Ishikawa (cell line): ENCODE measurements at regions not wholly inside any gene's neighbourhood (a gene's known extent, or its start where the extent isn't known, plus 50 kb on each side); places are given as distances from the start of the nearest gene placed in this dataset.

Experiments used
- CEBPB ChIP-seq: IDR thresholded peaks from 2 replicates; pipeline ENCODE4 v1.6.1; 2012
- CREB1 ChIP-seq: IDR thresholded peaks from 2 replicates; pipeline ENCODE4 v1.6.1; 2012; ENCODE audit warnings: low read depth
- EGR1 ChIP-seq: IDR thresholded peaks from 2 replicates; pipeline ENCODE4 v1.6.1; 2012
- EP300 ChIP-seq: IDR thresholded peaks from 2 replicates; pipeline ENCODE4 v1.6.1; 2012; ENCODE audit warnings: borderline replicate concordance
- FOXM1 ChIP-seq: IDR thresholded peaks from 2 replicates; pipeline ENCODE4 v1.6.1; 2012; ENCODE audit warnings: low read depth, borderline replicate concordance
- NFIC ChIP-seq: IDR thresholded peaks from 2 replicates; pipeline ENCODE4 v1.6.1; 2012
- RAD21 ChIP-seq: IDR thresholded peaks from 2 replicates; pipeline ENCODE4 v1.6.1; 2012; ENCODE audit warnings: low read depth
- TAF1 ChIP-seq: IDR thresholded peaks from 2 replicates; pipeline ENCODE4 v1.6.1; 2012; ENCODE audit warnings: low read depth, mild to moderate bottlenecking
- TEAD4 ChIP-seq: IDR thresholded peaks from 2 replicates; pipeline ENCODE4 v1.6.1; 2012
- YY1 ChIP-seq: IDR thresholded peaks from 2 replicates; pipeline ENCODE4 v1.6.1; 2012; ENCODE audit warnings: low read depth
- ZBTB7A ChIP-seq: IDR thresholded peaks from 2 replicates; pipeline ENCODE4 v1.6.1; 2012; ENCODE audit warnings: low read depth
- TF ChIP-seq, protein P1 (sequence below): IDR thresholded peaks from 2 replicates; pipeline ENCODE4 v1.6.1; 2012; ENCODE audit warnings: low read depth, mild to moderate bottlenecking
- TF ChIP-seq, protein P2 (sequence below): IDR thresholded peaks from 2 replicates; pipeline ENCODE4 v1.6.1; 2012
- TF ChIP-seq, protein P3 (sequence below): IDR thresholded peaks from 2 replicates; pipeline ENCODE4 v1.6.1; 2012

DNA sequence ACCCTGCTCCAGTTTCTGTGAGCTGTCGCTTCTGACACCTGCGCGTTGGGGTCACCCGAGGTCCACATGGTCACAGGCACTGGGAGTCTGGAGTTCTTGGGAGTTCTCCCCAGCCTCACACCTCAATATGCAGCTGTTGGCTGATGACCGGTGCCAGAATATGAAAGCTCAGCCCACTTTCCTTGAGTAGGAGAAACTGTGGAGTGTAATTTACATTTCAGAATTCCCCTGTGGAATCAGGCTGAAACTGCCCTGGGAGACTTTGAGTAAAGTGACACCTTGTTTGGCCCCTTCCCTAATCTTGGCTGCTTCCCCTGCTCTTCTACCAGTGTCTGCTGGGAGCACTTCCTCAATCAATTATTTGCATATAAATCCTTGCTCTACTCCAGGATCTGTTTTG is 255.9 kb downstream of the NFKBIZ start:
- TF ChIP-seq FOXM1, result no peak
- TF ChIP-seq EGR1, result no peak
- TF ChIP-seq, protein P1, sequence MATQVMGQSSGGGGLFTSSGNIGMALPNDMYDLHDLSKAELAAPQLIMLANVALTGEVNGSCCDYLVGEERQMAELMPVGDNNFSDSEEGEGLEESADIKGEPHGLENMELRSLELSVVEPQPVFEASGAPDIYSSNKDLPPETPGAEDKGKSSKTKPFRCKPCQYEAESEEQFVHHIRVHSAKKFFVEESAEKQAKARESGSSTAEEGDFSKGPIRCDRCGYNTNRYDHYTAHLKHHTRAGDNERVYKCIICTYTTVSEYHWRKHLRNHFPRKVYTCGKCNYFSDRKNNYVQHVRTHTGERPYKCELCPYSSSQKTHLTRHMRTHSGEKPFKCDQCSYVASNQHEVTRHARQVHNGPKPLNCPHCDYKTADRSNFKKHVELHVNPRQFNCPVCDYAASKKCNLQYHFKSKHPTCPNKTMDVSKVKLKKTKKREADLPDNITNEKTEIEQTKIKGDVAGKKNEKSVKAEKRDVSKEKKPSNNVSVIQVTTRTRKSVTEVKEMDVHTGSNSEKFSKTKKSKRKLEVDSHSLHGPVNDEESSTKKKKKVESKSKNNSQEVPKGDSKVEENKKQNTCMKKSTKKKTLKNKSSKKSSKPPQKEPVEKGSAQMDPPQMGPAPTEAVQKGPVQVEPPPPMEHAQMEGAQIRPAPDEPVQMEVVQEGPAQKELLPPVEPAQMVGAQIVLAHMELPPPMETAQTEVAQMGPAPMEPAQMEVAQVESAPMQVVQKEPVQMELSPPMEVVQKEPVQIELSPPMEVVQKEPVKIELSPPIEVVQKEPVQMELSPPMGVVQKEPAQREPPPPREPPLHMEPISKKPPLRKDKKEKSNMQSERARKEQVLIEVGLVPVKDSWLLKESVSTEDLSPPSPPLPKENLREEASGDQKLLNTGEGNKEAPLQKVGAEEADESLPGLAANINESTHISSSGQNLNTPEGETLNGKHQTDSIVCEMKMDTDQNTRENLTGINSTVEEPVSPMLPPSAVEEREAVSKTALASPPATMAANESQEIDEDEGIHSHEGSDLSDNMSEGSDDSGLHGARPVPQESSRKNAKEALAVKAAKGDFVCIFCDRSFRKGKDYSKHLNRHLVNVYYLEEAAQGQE, result no peak
- no peak for TF ChIP-seq TAF1
- TF ChIP-seq, protein P2, sequence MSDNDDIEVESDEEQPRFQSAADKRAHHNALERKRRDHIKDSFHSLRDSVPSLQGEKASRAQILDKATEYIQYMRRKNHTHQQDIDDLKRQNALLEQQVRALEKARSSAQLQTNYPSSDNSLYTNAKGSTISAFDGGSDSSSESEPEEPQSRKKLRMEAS, result no peak
- TF ChIP-seq RAD21, result no peak
- no peak for TF ChIP-seq ZBTB7A
- no peak for TF ChIP-seq EP300
- no peak for TF ChIP-seq NFIC
- TF ChIP-seq CEBPB, result no peak
- TF ChIP-seq CREB1, result no peak
- TF ChIP-seq, protein P3, sequence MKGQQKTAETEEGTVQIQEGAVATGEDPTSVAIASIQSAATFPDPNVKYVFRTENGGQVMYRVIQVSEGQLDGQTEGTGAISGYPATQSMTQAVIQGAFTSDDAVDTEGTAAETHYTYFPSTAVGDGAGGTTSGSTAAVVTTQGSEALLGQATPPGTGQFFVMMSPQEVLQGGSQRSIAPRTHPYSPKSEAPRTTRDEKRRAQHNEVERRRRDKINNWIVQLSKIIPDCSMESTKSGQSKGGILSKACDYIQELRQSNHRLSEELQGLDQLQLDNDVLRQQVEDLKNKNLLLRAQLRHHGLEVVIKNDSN, result no peak
- no peak for TF ChIP-seq TEAD4
- TF ChIP-seq YY1, result no peak
